Spinal cord (tissue), 9 donors: ENCODE measurements at regions not wholly inside any gene's neighbourhood (a gene's known extent, or its start where the extent isn't known, plus 50 kb on each side); places are given as distances from the start of the nearest gene placed in this dataset.

ENCODE experiments used
- DNase-seq, 6 donors: peaks; one replicate each; pipeline versions ENCODE4 v3.0.0 to v3.0.0-alpha.2; 2013 to 2015; ENCODE audit warnings: low spot score in 6 of 6, low read depth in 4 of 6
- H3K27ac ChIP-seq: one replicate; pipeline ENCODE4 v1.5.1; 2013; ENCODE audit warnings: low read depth, low read length, control low read depth
- H3K27me3 ChIP-seq: one replicate; pipeline ENCODE4 v1.6.1; 2013; ENCODE audit warnings: low read length; ENCODE audit not compliant: control insufficient read depth, insufficient read depth
- H3K36me3 ChIP-seq: one replicate; pipeline ENCODE4 v1.6.1; 2013; ENCODE audit warnings: low read length; ENCODE audit not compliant: control insufficient read depth, insufficient read depth
- H3K4me1 ChIP-seq: one replicate; pipeline ENCODE4 v1.6.1; 2013; ENCODE audit warnings: low read length; ENCODE audit not compliant: control insufficient read depth, insufficient read depth
- H3K4me3 ChIP-seq: one replicate; pipeline ENCODE4 v1.5.1; 2013; ENCODE audit warnings: low read depth, low read length, control low read depth
- H3K9me3 ChIP-seq: one replicate; pipeline ENCODE4 v1.6.1; 2013; ENCODE audit warnings: low read length; ENCODE audit not compliant: control insufficient read depth, insufficient read depth
- WGBS: methylation state at CpG from one replicate; pipeline ENCODE4 v1.1.5; 2013; ENCODE audit warnings: missing lambda C conversion rate; ENCODE audit not compliant: insufficient coverage; 5-methylcytosine and 5-hydroxymethylcytosine counted together
- donor health status: healthy.

GRCh38 chr3:76610150-76610549 is 429.7 kb upstream of the ROBO2 start:
- no peak for DNase-seq
- 96% methylated on average over 11 of the region's 11 CpGs for WGBS
- Histone ChIP-seq H3K4me3 (no peak overlapping the region), H3K27me3 (no peaks in the 10 kb centered on the region), H3K9me3 (no peaks in the 10 kb centered on the region), H3K4me1 (no peaks in the 10 kb centered on the region), H3K27ac (no peak overlapping the region), H3K36me3 (no peaks in the 10 kb centered on the region)

- peak in 1 of 6 donors; percentile 29 for DNase-seq
- Histone ChIP-seq H3K4me1 (no peaks in the 10 kb centered on the region), H3K27me3 (no peaks in the 10 kb centered on the region), H3K36me3 (no peaks in the 10 kb centered on the region), H3K9me3 (no peaks in the 10 kb centered on the region), H3K4me3 (no peak overlapping the region), H3K27ac (no peak overlapping the region)
- no CpG with 5 or more reads among the region's 1 CpG for WGBS
These were observed 424.2 kb upstream of the ROBO2 start for GRCh38 chr3:76615719-76616118.

DNA sequence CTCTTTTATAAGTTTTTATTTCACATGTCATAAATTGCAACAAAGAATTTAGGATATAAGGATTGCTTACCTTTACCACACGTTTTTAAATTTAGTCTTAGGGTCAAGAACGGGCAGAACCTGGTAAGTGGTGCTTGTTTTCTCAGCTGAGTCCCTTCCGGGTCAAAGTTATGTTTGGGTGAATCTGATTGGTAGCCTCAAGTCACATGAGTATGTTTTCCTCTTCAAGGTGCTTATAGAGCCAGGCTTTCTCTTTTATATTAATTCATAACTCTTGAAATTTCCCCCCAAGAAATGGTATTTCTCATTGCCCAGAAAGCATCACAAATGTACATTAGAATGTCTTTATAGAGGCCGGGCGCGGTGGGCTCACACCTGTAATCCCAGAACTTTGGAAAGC is 415.7 kb upstream of the ROBO2 start:
- H3K4me1 ChIP-seq = no peaks in the 10 kb centered on the region
- 95% methylated on average over 3 of the region's 6 CpGs for WGBS
- no peak overlapping the region for H3K4me3 ChIP-seq
- H3K27ac ChIP-seq = no peak overlapping the region
- no peaks in the 10 kb centered on the region for H3K27me3 ChIP-seq
- no peaks in the 10 kb centered on the region for H3K36me3 ChIP-seq
- DNase-seq = no peak
- H3K9me3 ChIP-seq = no peaks in the 10 kb centered on the region

- Histone ChIP-seq H3K27me3 (no peaks in the 10 kb centered on the region), H3K27ac (no peak overlapping the region), H3K9me3 (no peaks in the 10 kb centered on the region), H3K4me3 (no peak overlapping the region), H3K36me3 (no peaks in the 10 kb centered on the region), H3K4me1 (no peaks in the 10 kb centered on the region)
- DNase-seq = peak in 1 of 6 donors; percentile 65
- 56% methylated on average over 2 of the region's 4 CpGs for WGBS
These were observed 412.7 kb upstream of the ROBO2 start for GRCh38 chr3:76627236-76627635.

GRCh38 chr3:76631251-76631650 is 408.6 kb upstream of the ROBO2 start:
- WGBS = 78% methylated on average over 4 of the region's 4 CpGs
- Histone ChIP-seq H3K9me3 (no peaks in the 10 kb centered on the region), H3K4me3 (no peak overlapping the region), H3K36me3 (no peaks in the 10 kb centered on the region), H3K27me3 (no peaks in the 10 kb centered on the region), H3K27ac (no peak overlapping the region), H3K4me1 (no peaks in the 10 kb centered on the region)
- no peak for DNase-seq

DNA sequence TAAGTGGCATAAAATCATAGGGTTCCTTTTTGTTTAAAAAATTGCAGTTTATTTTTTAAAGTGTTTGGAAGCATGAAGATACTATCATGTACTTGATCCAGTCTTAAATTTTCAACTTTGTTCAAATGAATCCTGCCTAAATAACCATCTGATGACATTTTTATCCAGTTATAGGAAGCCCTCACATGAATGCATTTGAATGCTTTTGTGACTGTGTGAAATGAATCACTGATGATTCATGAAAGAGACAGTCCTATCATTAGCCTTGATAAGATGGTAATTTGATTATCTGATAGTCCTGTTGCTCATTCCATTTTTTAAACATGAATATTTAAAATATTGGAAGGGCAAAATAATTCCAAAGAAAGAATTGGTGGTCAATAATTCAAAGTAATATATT is 401.9 kb upstream of the ROBO2 start:
- Histone ChIP-seq H3K9me3 (no peaks in the 10 kb centered on the region), H3K27ac (no peak overlapping the region), H3K36me3 (no peaks in the 10 kb centered on the region), H3K27me3 (no peaks in the 10 kb centered on the region), H3K4me1 (no peaks in the 10 kb centered on the region), H3K4me3 (no peak overlapping the region)
- no peak for DNase-seq

DNA sequence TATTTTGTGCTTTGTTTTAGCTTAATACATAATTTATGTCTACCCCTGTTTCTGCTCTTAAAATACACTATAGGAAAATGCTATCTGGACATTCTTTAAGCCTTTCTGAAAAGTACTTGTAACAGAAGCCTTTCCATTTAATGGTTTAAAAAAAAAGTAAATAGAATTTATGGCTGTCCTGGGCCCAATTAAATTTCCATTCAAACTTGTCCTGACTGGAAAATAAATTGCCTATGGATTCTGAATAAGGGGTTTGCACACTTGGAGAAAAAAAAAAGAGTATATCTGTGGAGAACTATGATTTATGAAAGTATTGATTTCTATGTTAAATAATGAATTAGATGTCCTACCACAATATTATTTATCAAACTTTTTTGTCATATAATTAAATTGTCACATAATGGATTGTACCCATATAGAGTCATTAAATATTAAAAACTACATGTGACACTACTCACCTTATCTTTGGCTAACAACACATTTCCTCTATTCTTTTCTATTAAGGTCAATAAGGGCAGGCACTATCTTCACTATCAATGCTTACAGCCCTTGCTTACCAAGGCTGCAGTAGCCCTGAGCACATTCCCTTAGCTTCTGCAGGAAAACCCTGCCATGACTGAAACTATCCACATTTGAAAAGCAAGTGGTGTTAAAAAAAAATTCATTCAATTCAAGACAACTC is 396.1 kb upstream of the ROBO2 start:
- no peaks in the 10 kb centered on the region for H3K4me1 ChIP-seq
- DNase-seq = peak in 1 of 6 donors; percentile 34
- no peak overlapping the region for H3K4me3 ChIP-seq
- no peaks in the 10 kb centered on the region for H3K36me3 ChIP-seq
- no peak overlapping the region for H3K27ac ChIP-seq
- H3K27me3 ChIP-seq = no peaks in the 10 kb centered on the region
- H3K9me3 ChIP-seq = no peaks in the 10 kb centered on the region

DNA sequence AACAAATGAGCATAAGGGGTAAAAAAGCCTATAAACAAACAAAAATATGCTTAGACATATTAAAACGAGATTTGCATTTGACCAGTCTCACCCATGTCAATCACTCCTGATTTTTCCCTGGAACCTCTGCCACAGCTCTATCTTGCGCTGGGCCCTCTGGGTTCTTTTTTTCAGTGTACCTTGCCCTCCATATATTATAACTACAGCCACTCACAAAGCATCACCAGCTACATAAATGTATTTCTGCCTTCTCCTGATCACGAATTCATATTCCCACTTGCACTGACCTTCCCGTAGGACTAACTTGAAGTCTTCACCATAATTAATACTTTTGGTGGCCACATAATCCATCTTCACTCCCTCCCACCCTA is 395.6 kb upstream of the ROBO2 start:
- Histone ChIP-seq H3K27ac (no peak overlapping the region), H3K27me3 (no peaks in the 10 kb centered on the region), H3K4me1 (no peaks in the 10 kb centered on the region), H3K36me3 (no peaks in the 10 kb centered on the region), H3K4me3 (no peak overlapping the region), H3K9me3 (no peaks in the 10 kb centered on the region)
- 96% methylated on average over 3 of the region's 4 CpGs for WGBS
- no peak for DNase-seq

DNA sequence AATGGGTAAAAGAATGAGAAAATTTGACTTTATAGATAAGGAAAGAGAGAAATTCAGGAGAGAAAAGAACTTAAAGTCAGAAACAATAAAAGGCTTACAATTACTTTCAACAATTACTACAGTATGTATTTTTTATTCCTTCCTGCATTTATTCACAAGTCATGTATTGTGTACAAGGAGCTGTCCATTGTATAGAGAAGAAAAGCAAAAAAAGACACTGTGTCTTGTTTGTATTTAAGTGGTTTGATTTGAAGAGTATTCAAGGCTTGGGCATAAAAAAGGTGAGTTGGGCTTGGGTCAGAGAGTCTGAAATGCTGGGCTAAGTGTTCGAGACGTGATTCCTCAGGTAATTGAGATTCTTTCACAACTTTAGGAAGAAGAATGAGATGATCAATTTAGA is 394.2 kb upstream of the ROBO2 start:
- H3K4me3 ChIP-seq = no peak overlapping the region
- no peaks in the 10 kb centered on the region for H3K36me3 ChIP-seq
- H3K9me3 ChIP-seq = no peaks in the 10 kb centered on the region
- DNase-seq = no peak
- no peak overlapping the region for H3K27ac ChIP-seq
- H3K27me3 ChIP-seq = no peaks in the 10 kb centered on the region
- H3K4me1 ChIP-seq = no peaks in the 10 kb centered on the region
- 90% methylated on average over 2 of the region's 2 CpGs for WGBS

GRCh38 chr3:76646921-76647562 is 392.9 kb upstream of the ROBO2 start:
- no peaks in the 10 kb centered on the region for H3K27me3 ChIP-seq
- DNase-seq = no peak
- WGBS = 78% methylated on average over 9 of the region's 13 CpGs
- no peak overlapping the region for H3K4me3 ChIP-seq
- no peaks in the 10 kb centered on the region for H3K9me3 ChIP-seq
- no peaks in the 10 kb centered on the region for H3K36me3 ChIP-seq
- no peaks in the 10 kb centered on the region for H3K4me1 ChIP-seq
- H3K27ac ChIP-seq = no peak overlapping the region
